ENCODE measurements at regions not wholly inside any gene's neighbourhood (a gene's known extent, or its start where the extent isn't known, plus 50 kb on each side); places are given as distances from the start of the nearest gene placed in this dataset.

- TF ChIP-seq CTCF (IDR thresholded peaks at IDR 0.05; ENCODE audit: borderline replicate concordance, extremely low read depth, low read length, poor library complexity, severe bottlenecking): no peak
- no peak for TF ChIP-seq EZH2 (IDR thresholded peaks at IDR 0.05; ENCODE audit: borderline replicate concordance, low read depth, low read length, severe bottlenecking)
Measured at GRCh38 chr1:239186487-239186886, 199.9 kb upstream of the CHRM3 start.

Data from DND-41 (cell line).